ENCODE measurements at regions not wholly inside any gene's neighbourhood (a gene's known extent, or its start where the extent isn't known, plus 50 kb on each side); places are given as distances from the start of the nearest gene placed in this dataset.

- TF ChIP-seq CTCF (IDR thresholded peaks at IDR 0.05) (no peak), SIN3A (IDR thresholded peaks at IDR 0.05; ENCODE audit: borderline replicate concordance, insufficient read depth, low read depth, low read length) (no peak), POLR2AphosphoS5 (IDR thresholded peaks at IDR 0.05; ENCODE audit: low read depth, low read length) (no peak), TCF7L2 (IDR thresholded peaks at IDR 0.05; ENCODE audit: low read depth, low read length) (no peak)
These were observed 244.4 kb downstream of the DAD1 start for GRCh38 chr14:22344673-22345072.
